Head of caudate nucleus (tissue), 42 donors: ENCODE measurements at regions not wholly inside any gene's neighbourhood (a gene's known extent, or its start where the extent isn't known, plus 50 kb on each side); places are given as distances from the start of the nearest gene placed in this dataset.

Experiments
- DNase-seq, 42 donors: peaks; one replicate each; pipeline versions ENCODE4 v3.0.0 to v3.0.0-alpha.2; 2020 to 2021; ENCODE audit warnings: mixed read lengths in 7 of 42
- intact Hi-C: fragments of 100-400 bp; cut with DNase I; formaldehyde crosslinking; loops from one replicate; pipeline ENCODE4 v1.15.0; 2022

GRCh38 chr15:25186906-25187645 is 232.3 kb downstream of the SNRPN start:
- intact Hi-C loops, result no loop called here
- DNase-seq, result peak in 1 of 42 donors; percentile 1

- intact Hi-C loops, result no loop called here
- no peak for DNase-seq
Measured at GRCh38 chr15:25188051-25188450, 233.3 kb downstream of the SNRPN start.

GRCh38 chr15:25188551-25189101 is 233.8 kb downstream of the SNRPN start:
- intact Hi-C loops, result no loop called here
- no peak for DNase-seq

- no peak for DNase-seq
Measured at GRCh38 chr15:25189551-25189950, 234.8 kb downstream of the SNRPN start.

GRCh38 chr15:25192651-25193050 is 237.9 kb downstream of the SNRPN start:
- intact Hi-C loops, result no loop called here
- no peak for DNase-seq

More at GRCh38 chr15:25189551-25189950, 234.8 kb downstream of the SNRPN start:
- intact Hi-C loops, result no loop called here

GRCh38 chr15:25207369-25207768 is 231.5 kb downstream of the UBE3A start:
- no peak for DNase-seq
- intact Hi-C loops, result no loop called here

- DNase-seq, result no peak
- intact Hi-C loops, result no loop called here
Measured at GRCh38 chr15:25208735-25209134, 230.1 kb downstream of the UBE3A start.

- DNase-seq, result no peak
- intact Hi-C loops, result no loop called here
Measured at GRCh38 chr15:25220834-25221233, 218.0 kb downstream of the UBE3A start.

- intact Hi-C loops, result no loop called here
- DNase-seq, result no peak
Measured at GRCh38 chr15:25224396-25224795, 214.4 kb downstream of the UBE3A start.

GRCh38 chr15:25226360-25226759 is 212.5 kb downstream of the UBE3A start:
- intact Hi-C loops, result no loop called here
- DNase-seq, result no peak

GRCh38 chr15:25228261-25228660 is 210.6 kb downstream of the UBE3A start:
- intact Hi-C loops, result no loop called here
- no peak for DNase-seq

GRCh38 chr15:25230442-25230841 is 208.4 kb downstream of the UBE3A start:
- intact Hi-C loops, result no loop called here

GRCh38 chr15:25233766-25234350 is 205.0 kb downstream of the UBE3A start:
- intact Hi-C loops, result no loop called here
- DNase-seq, result no peak

More at GRCh38 chr15:25230442-25230841, 208.4 kb downstream of the UBE3A start:
- DNase-seq, result no peak

- intact Hi-C loops, result no loop called here
- DNase-seq, result no peak
Measured at GRCh38 chr15:25234831-25235230, 204.0 kb downstream of the UBE3A start.

- intact Hi-C loops, result no loop called here
Measured at GRCh38 chr15:25235391-25235790, 203.4 kb downstream of the UBE3A start.

GRCh38 chr15:25236143-25236860 is 202.5 kb downstream of the UBE3A start:
- DNase-seq, result peak in 1 of 42 donors; percentile 0
- intact Hi-C loops, result no loop called here

More at GRCh38 chr15:25235391-25235790, 203.4 kb downstream of the UBE3A start:
- DNase-seq, result no peak

GRCh38 chr15:25236861-25237155 is 202.0 kb downstream of the UBE3A start:
- intact Hi-C loops, result no loop called here
- DNase-seq, result peak in 1 of 42 donors; percentile 2

- DNase-seq, result no peak
- intact Hi-C loops, result no loop called here
Measured at GRCh38 chr15:25237291-25237978, 201.4 kb downstream of the UBE3A start.

GRCh38 chr15:25238126-25238525 is 200.7 kb downstream of the UBE3A start:
- intact Hi-C loops, result no loop called here
- peak in 2 of 42 donors; percentile 4 for DNase-seq
